ENCODE measurements at regions not wholly inside any gene's neighbourhood (a gene's known extent, or its start where the extent isn't known, plus 50 kb on each side); places are given as distances from the start of the nearest gene placed in this dataset.

GRCh38 chr13:21998279-21998990 lies 327.6 kb downstream of the FGF9 start:
- Histone ChIP-seq H2BK120ac (ENCODE audit: low read depth, low read length) (no peak overlapping the region), H3K79me1 (ENCODE audit: low read length) (no peaks in the 10 kb centered on the region), H4K8ac (ENCODE audit: low read depth, low read length) (no peak overlapping the region), H2BK15ac (replicated peaks; ENCODE audit: low read depth) (no peak overlapping the region), H3K79me2 (ENCODE audit: control insufficient read depth, insufficient read depth, low read length) (no peaks in the 10 kb centered on the region), H3K36me3 (ENCODE audit: control insufficient read depth, insufficient read depth, low read length) (no peaks in the 10 kb centered on the region), H4K5ac (ENCODE audit: low read length) (no peak overlapping the region), H3K27ac (ENCODE audit: low read depth, low read length) (no peak overlapping the region), H3K4ac (ENCODE audit: low read depth, low read length) (no peak overlapping the region), H2BK5ac (ENCODE audit: low read length) (no peak overlapping the region), H3K9ac (ENCODE audit: low read length) (no peak overlapping the region), H3K4me1 (ENCODE audit: control insufficient read depth, low read depth, low read length) (no peaks in the 10 kb centered on the region), H3K18ac (ENCODE audit: low read length) (no peak overlapping the region), H3K27me3 (ENCODE audit: insufficient read depth, low read length, poor library complexity) (no peaks in the 10 kb centered on the region), H3K4me3 (ENCODE audit: low read length) (no peak overlapping the region), H3K23ac (ENCODE audit: low read length) (no peak overlapping the region), H3K56ac (ENCODE audit: low read length) (no peak overlapping the region), H3K4me2 (ENCODE audit: low read length) (no peak overlapping the region), H2AK5ac (ENCODE audit: low read length) (no peak overlapping the region)
- WGBS (ENCODE audit: extremely low coverage, insufficient coverage, low lambda C conversion rate): no CpG with 5 or more reads among the region's 12 CpGs
- DNase-seq: peak; percentile 26

GRCh38 chr13:21999666-22000065 lies 328.8 kb downstream of the FGF9 start:
- H2BK120ac ChIP-seq (ENCODE audit: low read depth, low read length): no peak overlapping the region
- H2BK15ac ChIP-seq (replicated peaks; ENCODE audit: low read depth): no peak overlapping the region
- H3K4me3 ChIP-seq (ENCODE audit: low read length): no peak overlapping the region
- H4K5ac ChIP-seq (ENCODE audit: low read length): no peak overlapping the region
- H4K8ac ChIP-seq (ENCODE audit: low read depth, low read length): no peak overlapping the region
- H3K18ac ChIP-seq (ENCODE audit: low read length): no peak overlapping the region
- H3K36me3 ChIP-seq (ENCODE audit: control insufficient read depth, insufficient read depth, low read length): no peaks in the 10 kb centered on the region
- no peak overlapping the region for H3K4ac ChIP-seq (ENCODE audit: low read depth, low read length)
- no peaks in the 10 kb centered on the region for H3K4me1 ChIP-seq (ENCODE audit: control insufficient read depth, low read depth, low read length)
- H3K4me2 ChIP-seq (ENCODE audit: low read length): no peak overlapping the region
- no peak overlapping the region for H2BK5ac ChIP-seq (ENCODE audit: low read length)
- no peak overlapping the region for H3K23ac ChIP-seq (ENCODE audit: low read length)
- no peak overlapping the region for H3K56ac ChIP-seq (ENCODE audit: low read length)
- DNase-seq: no peak
- H2AK5ac ChIP-seq (ENCODE audit: low read length): no peak overlapping the region
- no peak overlapping the region for H3K27ac ChIP-seq (ENCODE audit: low read depth, low read length)
- H3K79me2 ChIP-seq (ENCODE audit: control insufficient read depth, insufficient read depth, low read length): no peaks in the 10 kb centered on the region
- H3K79me1 ChIP-seq (ENCODE audit: low read length): no peaks in the 10 kb centered on the region
- no peak overlapping the region for H3K9ac ChIP-seq (ENCODE audit: low read length)
- H3K27me3 ChIP-seq (ENCODE audit: insufficient read depth, low read length, poor library complexity): no peaks in the 10 kb centered on the region
- WGBS (ENCODE audit: extremely low coverage, insufficient coverage, low lambda C conversion rate): no CpG with 5 or more reads among the region's 6 CpGs

GRCh38 chr13:22000191-22000590 lies 329.3 kb downstream of the FGF9 start:
- Histone ChIP-seq H3K23ac (ENCODE audit: low read length) (no peak overlapping the region), H3K56ac (ENCODE audit: low read length) (no peak overlapping the region), H2BK15ac (replicated peaks; ENCODE audit: low read depth) (no peak overlapping the region), H3K27ac (ENCODE audit: low read depth, low read length) (no peak overlapping the region), H3K27me3 (ENCODE audit: insufficient read depth, low read length, poor library complexity) (no peaks in the 10 kb centered on the region), H3K9ac (ENCODE audit: low read length) (no peak overlapping the region), H3K79me2 (ENCODE audit: control insufficient read depth, insufficient read depth, low read length) (no peaks in the 10 kb centered on the region), H3K4ac (ENCODE audit: low read depth, low read length) (no peak overlapping the region), H3K36me3 (ENCODE audit: control insufficient read depth, insufficient read depth, low read length) (no peaks in the 10 kb centered on the region), H3K4me1 (ENCODE audit: control insufficient read depth, low read depth, low read length) (no peaks in the 10 kb centered on the region), H3K18ac (ENCODE audit: low read length) (no peak overlapping the region), H2BK120ac (ENCODE audit: low read depth, low read length) (no peak overlapping the region), H3K4me2 (ENCODE audit: low read length) (no peak overlapping the region), H2BK5ac (ENCODE audit: low read length) (no peak overlapping the region), H3K79me1 (ENCODE audit: low read length) (no peaks in the 10 kb centered on the region), H3K4me3 (ENCODE audit: low read length) (no peak overlapping the region), H4K5ac (ENCODE audit: low read length) (no peak overlapping the region), H4K8ac (ENCODE audit: low read depth, low read length) (no peak overlapping the region), H2AK5ac (ENCODE audit: low read length) (no peak overlapping the region)
- no peak for DNase-seq
- WGBS (ENCODE audit: extremely low coverage, insufficient coverage, low lambda C conversion rate): no CpG with 5 or more reads among the region's 12 CpGs

DNA sequence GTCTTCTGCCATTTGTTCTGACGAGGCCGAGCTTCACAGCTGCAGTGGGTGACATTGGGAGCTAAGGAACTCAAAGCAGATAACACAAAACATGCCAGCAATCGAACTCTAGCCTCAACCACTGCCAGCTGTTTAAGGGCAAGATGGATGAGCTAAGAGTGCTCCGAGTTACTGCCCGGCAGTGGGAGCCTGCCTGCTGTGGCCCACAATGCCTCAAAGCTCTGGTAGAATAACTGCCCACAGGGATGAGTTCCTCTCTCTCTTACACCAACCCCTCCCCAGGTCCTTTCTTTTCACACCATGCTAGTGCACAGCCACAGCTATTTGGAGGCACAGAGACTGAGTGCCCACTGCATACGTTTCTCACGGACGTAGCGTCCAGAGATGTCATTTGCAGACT lies 330.5 kb downstream of the FGF9 start:
- H3K4me3 ChIP-seq (ENCODE audit: low read length): no peak overlapping the region
- H3K4me1 ChIP-seq (ENCODE audit: control insufficient read depth, low read depth, low read length): no peaks in the 10 kb centered on the region
- no peaks in the 10 kb centered on the region for H3K79me2 ChIP-seq (ENCODE audit: control insufficient read depth, insufficient read depth, low read length)
- H2BK120ac ChIP-seq (ENCODE audit: low read depth, low read length): no peak overlapping the region
- DNase-seq: no peak
- H3K4me2 ChIP-seq (ENCODE audit: low read length): no peak overlapping the region
- no peaks in the 10 kb centered on the region for H3K79me1 ChIP-seq (ENCODE audit: low read length)
- no peak overlapping the region for H2AK5ac ChIP-seq (ENCODE audit: low read length)
- no peak overlapping the region for H4K5ac ChIP-seq (ENCODE audit: low read length)
- no peak overlapping the region for H3K23ac ChIP-seq (ENCODE audit: low read length)
- no peaks in the 10 kb centered on the region for H3K27me3 ChIP-seq (ENCODE audit: insufficient read depth, low read length, poor library complexity)
- H3K36me3 ChIP-seq (ENCODE audit: control insufficient read depth, insufficient read depth, low read length): no peaks in the 10 kb centered on the region
- H4K8ac ChIP-seq (ENCODE audit: low read depth, low read length): no peak overlapping the region
- no peak overlapping the region for H3K18ac ChIP-seq (ENCODE audit: low read length)
- H3K4ac ChIP-seq (ENCODE audit: low read depth, low read length): no peak overlapping the region
- no peak overlapping the region for H3K9ac ChIP-seq (ENCODE audit: low read length)
- H3K56ac ChIP-seq (ENCODE audit: low read length): no peak overlapping the region
- H2BK5ac ChIP-seq (ENCODE audit: low read length): no peak overlapping the region
- no CpG with 5 or more reads among the region's 9 CpGs for WGBS (ENCODE audit: extremely low coverage, insufficient coverage, low lambda C conversion rate)
- H2BK15ac ChIP-seq (replicated peaks; ENCODE audit: low read depth): no peak overlapping the region
- no peak overlapping the region for H3K27ac ChIP-seq (ENCODE audit: low read depth, low read length)

GRCh38 chr13:22002893-22003292 lies 332.0 kb downstream of the FGF9 start:
- WGBS (ENCODE audit: extremely low coverage, insufficient coverage, low lambda C conversion rate): no CpG with 5 or more reads among the region's 4 CpGs

DNA sequence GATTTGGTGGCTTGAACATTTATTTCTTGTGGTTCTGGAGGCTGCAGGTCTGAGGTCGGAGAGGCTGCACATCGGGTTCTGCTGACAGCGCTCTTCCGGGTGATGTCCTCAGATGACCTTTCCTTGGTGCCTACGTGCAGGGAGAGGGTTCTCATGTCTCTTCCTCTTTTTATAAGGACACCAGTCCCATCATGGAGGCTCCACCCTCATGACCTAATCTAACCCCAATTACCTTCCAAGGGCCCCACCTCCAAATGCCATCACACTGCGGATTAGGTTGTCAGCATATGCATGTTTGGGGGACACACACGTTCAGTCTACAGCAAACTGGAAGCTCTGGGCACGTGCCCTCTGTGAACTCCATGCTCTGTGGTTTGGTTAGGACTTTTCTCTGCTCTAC lies 338.6 kb downstream of the FGF9 start:
- Histone ChIP-seq H3K56ac (ENCODE audit: low read length) (no peak overlapping the region), H2BK5ac (ENCODE audit: low read length) (no peak overlapping the region), H3K27ac (ENCODE audit: low read depth, low read length) (no peak overlapping the region), H3K4me1 (ENCODE audit: control insufficient read depth, low read depth, low read length) (no peaks in the 10 kb centered on the region), H3K79me1 (ENCODE audit: low read length) (no peaks in the 10 kb centered on the region), H3K4me2 (ENCODE audit: low read length) (no peak overlapping the region), H3K79me2 (ENCODE audit: control insufficient read depth, insufficient read depth, low read length) (no peaks in the 10 kb centered on the region), H2AK5ac (ENCODE audit: low read length) (no peak overlapping the region), H3K23ac (ENCODE audit: low read length) (no peak overlapping the region), H3K36me3 (ENCODE audit: control insufficient read depth, insufficient read depth, low read length) (no peaks in the 10 kb centered on the region), H4K8ac (ENCODE audit: low read depth, low read length) (no peak overlapping the region), H4K5ac (ENCODE audit: low read length) (no peak overlapping the region), H3K27me3 (ENCODE audit: insufficient read depth, low read length, poor library complexity) (no peaks in the 10 kb centered on the region), H2BK15ac (replicated peaks; ENCODE audit: low read depth) (no peak overlapping the region), H3K4me3 (ENCODE audit: low read length) (no peak overlapping the region), H3K4ac (ENCODE audit: low read depth, low read length) (no peak overlapping the region), H2BK120ac (ENCODE audit: low read depth, low read length) (no peak overlapping the region), H3K9ac (ENCODE audit: low read length) (no peak overlapping the region), H3K18ac (ENCODE audit: low read length) (no peak overlapping the region)
- WGBS (ENCODE audit: extremely low coverage, insufficient coverage, low lambda C conversion rate): no CpG with 5 or more reads among the region's 8 CpGs
- no peak for DNase-seq

More at GRCh38 chr13:22002893-22003292, 332.0 kb downstream of the FGF9 start:
- DNase-seq: no peak
- Histone ChIP-seq H3K4ac (ENCODE audit: low read depth, low read length) (no peak overlapping the region), H3K4me3 (ENCODE audit: low read length) (no peak overlapping the region), H3K27me3 (ENCODE audit: insufficient read depth, low read length, poor library complexity) (no peaks in the 10 kb centered on the region), H2BK5ac (ENCODE audit: low read length) (no peak overlapping the region), H3K27ac (ENCODE audit: low read depth, low read length) (no peak overlapping the region), H3K4me1 (ENCODE audit: control insufficient read depth, low read depth, low read length) (no peaks in the 10 kb centered on the region), H3K23ac (ENCODE audit: low read length) (no peak overlapping the region), H4K5ac (ENCODE audit: low read length) (no peak overlapping the region), H4K8ac (ENCODE audit: low read depth, low read length) (no peak overlapping the region), H3K4me2 (ENCODE audit: low read length) (no peak overlapping the region), H2AK5ac (ENCODE audit: low read length) (no peak overlapping the region), H3K79me2 (ENCODE audit: control insufficient read depth, insufficient read depth, low read length) (no peaks in the 10 kb centered on the region), H3K9ac (ENCODE audit: low read length) (no peak overlapping the region), H3K56ac (ENCODE audit: low read length) (no peak overlapping the region), H3K79me1 (ENCODE audit: low read length) (no peaks in the 10 kb centered on the region), H2BK15ac (replicated peaks; ENCODE audit: low read depth) (no peak overlapping the region), H2BK120ac (ENCODE audit: low read depth, low read length) (no peak overlapping the region), H3K36me3 (ENCODE audit: control insufficient read depth, insufficient read depth, low read length) (no peaks in the 10 kb centered on the region), H3K18ac (ENCODE audit: low read length) (no peak overlapping the region)
